NB4 (cell line): ENCODE measurements at regions not wholly inside any gene's neighbourhood (a gene's known extent, or its start where the extent isn't known, plus 50 kb on each side); places are given as distances from the start of the nearest gene placed in this dataset.

ENCODE experiments used
- CTCF ChIP-seq: IDR thresholded peaks from one replicate; pipeline ENCODE4 v1.5.1; 2012; ENCODE audit warnings: low read depth, low read length
- MAX ChIP-seq: IDR thresholded peaks from 2 replicates; pipeline ENCODE4 v1.6.1; 2011; ENCODE audit warnings: low read depth, low read length
- POLR2A ChIP-seq: IDR thresholded peaks from 2 replicates; pipeline ENCODE4 v1.6.1; 2011; ENCODE audit warnings: mild to moderate bottlenecking; ENCODE audit not compliant: insufficient read length; ENCODE audit errors: extremely low read depth

GRCh38 chr14:34124585-34124984 is 173.7 kb upstream of the EGLN3 start:
- TF ChIP-seq POLR2A = no peak
- no peak for TF ChIP-seq CTCF
- no peak for TF ChIP-seq MAX
